Osteoblast (primary cell): ENCODE measurements at regions not wholly inside any gene's neighbourhood (a gene's known extent, or its start where the extent isn't known, plus 50 kb on each side); places are given as distances from the start of the nearest gene placed in this dataset.
"Not testable (repeated sequence)": the region's sequence is repeated elsewhere in the genome, so short reads cannot be mapped to it uniquely, and the experiment has no call there.

Source experiments
- DNase-seq: peaks from one replicate; pipeline ENCODE4 v3.0.0; 2011; ENCODE audit warnings: low spot score, mixed read lengths; ENCODE audit not compliant: insufficient read length; ENCODE audit errors: missing footprints
- H2AFZ ChIP-seq: 2 replicates; pipeline ENCODE4 v1.6.0; 2011; ENCODE audit warnings: mild to moderate bottlenecking, low read length
- H3K27ac ChIP-seq: 2 replicates; pipeline ENCODE4 v1.5.1; 2011; ENCODE audit warnings: mild to moderate bottlenecking, low read depth, low read length, moderate library complexity
- H3K27me3 ChIP-seq: 2 replicates; pipeline ENCODE4 v1.6.0; 2012; ENCODE audit warnings: mild to moderate bottlenecking, control low read depth, inconsistent platforms, low read length, moderate library complexity; ENCODE audit not compliant: insufficient read depth
- H3K36me3 ChIP-seq: 2 replicates; pipeline ENCODE4 v1.5.1; 2011; ENCODE audit warnings: mild to moderate bottlenecking, low read length, control low read depth, moderate library complexity; ENCODE audit not compliant: insufficient read depth
- H3K4me1 ChIP-seq: 2 replicates; pipeline ENCODE4 v1.5.1; 2011; ENCODE audit warnings: mild to moderate bottlenecking, low read length, control low read depth, moderate library complexity; ENCODE audit not compliant: insufficient read depth
- H3K4me2 ChIP-seq: 2 replicates; pipeline ENCODE4 v1.6.0; 2011; ENCODE audit warnings: mild to moderate bottlenecking, low read length; ENCODE audit not compliant: insufficient read depth
- H3K4me3 ChIP-seq: fragments of 200-600 bp; sonication (generic); 3 replicates; pipeline ENCODE4 v1.5.1; 2012; ENCODE audit warnings: mild to moderate bottlenecking, low read length, inconsistent platforms; ENCODE audit not compliant: insufficient read depth
- H3K79me2 ChIP-seq: 2 replicates; pipeline ENCODE4 v1.6.0; 2012; ENCODE audit warnings: mild to moderate bottlenecking, low read length, control low read depth, inconsistent platforms; ENCODE audit not compliant: insufficient read depth
- H3K9me3 ChIP-seq: 2 replicates; pipeline ENCODE4 v1.5.1; 2011; ENCODE audit warnings: low read depth, low read length, control low read depth
- H4K20me1 ChIP-seq: 2 replicates; pipeline ENCODE4 v1.6.0; 2012; ENCODE audit warnings: mild to moderate bottlenecking, low read length, control low read depth; ENCODE audit not compliant: insufficient read depth
- CTCF ChIP-seq: IDR thresholded peaks from 2 replicates; pipeline ENCODE4 v1.5.1; 2011; ENCODE audit warnings: mild to moderate bottlenecking, low read depth, low read length, moderate library complexity; ENCODE audit errors: extremely low read depth

GRCh38 chr15:24146251-24146650 lies 459.1 kb upstream of the NDN start:
- Histone ChIP-seq H3K36me3 (no peaks in the 10 kb centered on the region), H4K20me1 (no peaks in the 10 kb centered on the region), H3K4me1 (no peaks in the 10 kb centered on the region), H3K27me3 (no peaks in the 10 kb centered on the region), H2AFZ (no peak overlapping the region), H3K4me3 (no peak overlapping the region), H3K4me2 (no peak overlapping the region), H3K79me2 (no peaks in the 10 kb centered on the region), H3K27ac (no peak overlapping the region), H3K9me3 (no peaks in the 10 kb centered on the region)
- TF ChIP-seq CTCF, result no peak
- DNase-seq, result no peak

- H3K4me3 ChIP-seq, result no peak overlapping the region
- no peaks in the 10 kb centered on the region for H3K9me3 ChIP-seq
- no peak overlapping the region for H2AFZ ChIP-seq
- no peak for DNase-seq
- TF ChIP-seq CTCF, result no peak
- no peaks in the 10 kb centered on the region for H3K4me1 ChIP-seq
- no peak overlapping the region for H3K4me2 ChIP-seq
- H3K27ac ChIP-seq, result no peak overlapping the region
- no peaks in the 10 kb centered on the region for H4K20me1 ChIP-seq
- no peaks in the 10 kb centered on the region for H3K36me3 ChIP-seq
- no peaks in the 10 kb centered on the region for H3K79me2 ChIP-seq
- no peaks in the 10 kb centered on the region for H3K27me3 ChIP-seq
Observed at GRCh38 chr15:24150542-24150941, 463.4 kb upstream of the NDN start.

DNA sequence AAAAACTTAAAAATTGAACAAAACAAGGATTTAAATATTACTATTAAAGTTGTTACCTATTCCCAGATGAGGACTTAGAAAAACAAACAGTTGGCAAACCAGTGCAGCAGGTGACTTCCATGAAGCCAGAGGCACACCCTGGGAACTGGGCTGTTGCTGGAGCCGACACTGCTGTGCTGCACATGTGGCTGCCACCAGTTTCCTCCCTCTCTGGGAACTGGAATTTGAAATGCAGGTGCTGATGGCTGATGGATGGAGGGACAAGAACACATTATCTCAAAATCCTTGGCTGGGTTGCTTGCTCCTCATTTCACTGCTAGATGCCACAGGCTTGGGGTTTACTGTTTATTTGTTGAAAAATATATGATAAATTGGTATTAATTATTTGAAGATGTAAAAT lies 471.2 kb upstream of the NDN start:
- H3K9me3 ChIP-seq, H3K79me2 ChIP-seq, H3K27ac ChIP-seq, H3K36me3 ChIP-seq, H2AFZ ChIP-seq, H3K4me3 ChIP-seq, DNase-seq, H3K27me3 ChIP-seq, H3K4me2 ChIP-seq, H4K20me1 ChIP-seq, H3K4me1 ChIP-seq: not testable (repeated sequence)

- not testable (repeated sequence) for H3K27ac ChIP-seq, H2AFZ ChIP-seq, H3K27me3 ChIP-seq, H3K79me2 ChIP-seq, H3K9me3 ChIP-seq, DNase-seq, H4K20me1 ChIP-seq, H3K4me2 ChIP-seq, H3K36me3 ChIP-seq, H3K4me1 ChIP-seq, H3K4me3 ChIP-seq
Observed at GRCh38 chr15:24165512-24165911, 478.4 kb upstream of the NDN start.

- not testable (repeated sequence) for H3K4me1 ChIP-seq, DNase-seq, H3K36me3 ChIP-seq, H3K9me3 ChIP-seq, H4K20me1 ChIP-seq, H3K4me3 ChIP-seq, H3K27ac ChIP-seq, H2AFZ ChIP-seq, H3K4me2 ChIP-seq, H3K27me3 ChIP-seq, H3K79me2 ChIP-seq
Observed at GRCh38 chr15:24202297-24202696, 473.3 kb upstream of the NPAP1 start.

DNA sequence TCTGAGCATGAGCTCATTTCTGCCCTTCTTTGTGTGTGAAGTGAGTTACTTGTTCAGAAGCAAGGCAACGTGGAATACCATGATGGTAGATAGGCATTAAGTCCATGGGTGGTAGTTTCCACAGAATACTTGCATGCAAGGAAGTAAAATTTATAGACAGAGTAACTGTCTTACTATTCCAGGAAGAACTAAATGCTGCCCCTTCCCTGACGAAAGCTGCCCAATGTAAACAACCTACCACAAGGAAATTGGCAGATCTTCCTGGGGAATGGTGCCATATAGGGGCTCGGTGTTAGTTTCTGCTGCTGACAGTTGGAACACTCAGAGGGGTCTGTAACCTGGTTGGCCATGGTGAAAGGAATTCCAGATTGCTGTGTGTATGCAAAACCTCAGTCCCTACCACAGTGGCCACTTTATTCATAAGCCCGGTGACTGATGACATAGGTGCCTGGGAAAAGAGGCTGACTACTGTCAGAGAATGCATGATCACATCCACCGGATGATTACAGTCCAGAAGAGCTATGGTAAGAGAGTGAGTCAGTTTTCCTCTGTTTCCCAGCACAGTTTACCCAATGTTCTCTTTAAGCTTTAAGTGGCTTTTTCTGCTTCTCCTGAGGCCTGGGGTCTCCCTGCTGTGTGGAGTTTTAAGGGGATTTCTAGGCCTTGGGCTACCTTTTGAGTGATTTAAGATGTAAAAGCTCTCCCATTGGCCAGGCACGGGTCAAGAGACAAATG lies 463.7 kb upstream of the NPAP1 start:
- not testable (repeated sequence) for H3K27ac ChIP-seq, H3K4me2 ChIP-seq, H3K9me3 ChIP-seq, H3K36me3 ChIP-seq, H2AFZ ChIP-seq, H4K20me1 ChIP-seq, DNase-seq, H3K79me2 ChIP-seq, H3K4me3 ChIP-seq, H3K4me1 ChIP-seq, H3K27me3 ChIP-seq
